OCI-LY7 (cell line): ENCODE measurements at regions not wholly inside any gene's neighbourhood (a gene's known extent, or its start where the extent isn't known, plus 50 kb on each side); places are given as distances from the start of the nearest gene placed in this dataset.

Source experiments
- EZH2phosphoT487 ChIP-seq: fragments of 200-600 bp; sonication (generic); IDR thresholded peaks from 2 replicates; pipeline ENCODE4 v1.6.1; 2018; ENCODE audit warnings: low read depth, borderline replicate concordance, mild to moderate bottlenecking, mixed run types, antibody characterized with exemption, low read length, moderate library complexity, mixed read lengths
- TF ChIP-seq, protein P1 (sequence below): fragments of 200-600 bp; sonication (generic); conservative IDR thresholded peaks from 2 replicates; pipeline ENCODE4 v1.5.1; 2014; ENCODE audit warnings: mild to moderate bottlenecking, antibody characterized with exemption, low read length, moderate library complexity, mixed read lengths

DNA sequence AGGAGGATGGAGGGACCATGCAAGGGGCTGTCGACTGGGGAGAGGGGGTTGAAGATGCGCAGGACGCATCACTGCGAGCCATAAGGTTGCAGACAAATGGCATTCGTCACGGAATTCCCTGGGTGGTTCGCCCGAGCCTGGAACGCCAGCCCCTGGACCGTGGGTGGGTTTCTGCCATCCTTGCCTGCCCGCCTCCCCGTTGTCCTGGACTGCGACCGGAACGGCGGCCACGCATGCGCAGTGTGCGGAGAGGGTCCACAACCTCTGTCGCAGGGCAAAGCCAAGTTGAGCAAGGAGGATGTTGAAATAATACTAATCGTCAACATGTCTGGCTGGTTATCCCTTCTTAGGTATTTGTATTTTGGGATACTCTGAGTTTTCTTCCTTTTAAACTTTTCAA is 932.2 kb downstream of the NLGN4Y start:
- TF ChIP-seq, protein P1, sequence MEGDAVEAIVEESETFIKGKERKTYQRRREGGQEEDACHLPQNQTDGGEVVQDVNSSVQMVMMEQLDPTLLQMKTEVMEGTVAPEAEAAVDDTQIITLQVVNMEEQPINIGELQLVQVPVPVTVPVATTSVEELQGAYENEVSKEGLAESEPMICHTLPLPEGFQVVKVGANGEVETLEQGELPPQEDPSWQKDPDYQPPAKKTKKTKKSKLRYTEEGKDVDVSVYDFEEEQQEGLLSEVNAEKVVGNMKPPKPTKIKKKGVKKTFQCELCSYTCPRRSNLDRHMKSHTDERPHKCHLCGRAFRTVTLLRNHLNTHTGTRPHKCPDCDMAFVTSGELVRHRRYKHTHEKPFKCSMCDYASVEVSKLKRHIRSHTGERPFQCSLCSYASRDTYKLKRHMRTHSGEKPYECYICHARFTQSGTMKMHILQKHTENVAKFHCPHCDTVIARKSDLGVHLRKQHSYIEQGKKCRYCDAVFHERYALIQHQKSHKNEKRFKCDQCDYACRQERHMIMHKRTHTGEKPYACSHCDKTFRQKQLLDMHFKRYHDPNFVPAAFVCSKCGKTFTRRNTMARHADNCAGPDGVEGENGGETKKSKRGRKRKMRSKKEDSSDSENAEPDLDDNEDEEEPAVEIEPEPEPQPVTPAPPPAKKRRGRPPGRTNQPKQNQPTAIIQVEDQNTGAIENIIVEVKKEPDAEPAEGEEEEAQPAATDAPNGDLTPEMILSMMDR = no peak
- TF ChIP-seq EZH2phosphoT487 = no peak
